H1 (cell line): ENCODE measurements at regions not wholly inside any gene's neighbourhood (a gene's known extent, or its start where the extent isn't known, plus 50 kb on each side); places are given as distances from the start of the nearest gene placed in this dataset.

ENCODE experiments used
- CHD1 ChIP-seq: IDR thresholded peaks from 2 replicates; pipeline ENCODE4 v1.6.1; 2012; ENCODE audit warnings: low read depth, low read length, improper control_type of control experiment
- CHD7 ChIP-seq: fragments of 300-600 bp; sonication (generic); IDR thresholded peaks from 2 replicates; pipeline ENCODE4 v1.7.1; 2012; ENCODE audit warnings: low read length, moderate library complexity, mild to moderate bottlenecking, inconsistent platforms; ENCODE audit not compliant: insufficient replicate concordance
- GABPA ChIP-seq: IDR thresholded peaks from 2 replicates; pipeline ENCODE4 v1.6.1; 2011; ENCODE audit warnings: mild to moderate bottlenecking, low read length, moderate library complexity, borderline replicate concordance; ENCODE audit not compliant: insufficient read depth
- GTF2F1 ChIP-seq: IDR thresholded peaks from 2 replicates; pipeline ENCODE4 v1.6.1; 2012; ENCODE audit warnings: low read depth, low read length, improper control_type of control experiment, borderline replicate concordance
- JUND ChIP-seq: IDR thresholded peaks from 2 replicates; pipeline ENCODE4 v1.6.1; 2011; ENCODE audit warnings: mild to moderate bottlenecking, improper control_type of control experiment, low read length
- MAX ChIP-seq: IDR thresholded peaks from 2 replicates; pipeline ENCODE4 v1.6.1; 2012; ENCODE audit warnings: inconsistent platforms
- POLR2A ChIP-seq, 2 experiments: IDR thresholded peaks; 1 replicate in 1 of 2; 2 replicates in 1 of 2; pipeline ENCODE4 v1.6.1; 2011; ENCODE audit warnings: low read depth in 2 of 2, low read length in 2 of 2, mild to moderate bottlenecking in 2 of 2; ENCODE audit errors: control extremely low read depth in 1 of 2
- POU5F1 ChIP-seq: IDR thresholded peaks from 2 replicates; pipeline ENCODE4 v1.6.1; 2011; ENCODE audit warnings: low read depth, mild to moderate bottlenecking, low read length, moderate library complexity
- RAD21 ChIP-seq, 2 experiments: IDR thresholded peaks in 1 of 2; conservative IDR thresholded peaks in 1 of 2; 2 replicates each; pipeline ENCODE4 v1.6.1; 2011; ENCODE audit warnings: low read depth in 2 of 2, low read length in 2 of 2, improper control_type of control experiment in 1 of 2, inconsistent platforms in 1 of 2, mild to moderate bottlenecking in 1 of 2, moderate library complexity in 1 of 2
- RXRA ChIP-seq: IDR thresholded peaks from 2 replicates; pipeline ENCODE4 v1.6.1; 2011; ENCODE audit warnings: low read depth, mild to moderate bottlenecking, low read length, moderate library complexity; ENCODE audit not compliant: insufficient read depth
- SUZ12 ChIP-seq: fragments of 200-600 bp; sonication (generic); IDR thresholded peaks from 2 replicates; pipeline ENCODE4 v1.6.1; 2012; ENCODE audit warnings: mild to moderate bottlenecking, inconsistent platforms, low read length, moderate library complexity, mixed read lengths
- TEAD4 ChIP-seq: IDR thresholded peaks from 2 replicates; pipeline ENCODE4 v1.6.1; 2012; ENCODE audit warnings: low read depth, low read length, inconsistent platforms, mixed read lengths
- ZNF274 ChIP-seq: IDR thresholded peaks from 2 replicates; pipeline ENCODE4 v1.7.0; 2012; ENCODE audit warnings: low read length, borderline replicate concordance; ENCODE audit errors: extremely low read depth

GRCh38 chr5:67335426-67335825 lies 138.8 kb upstream of the CD180 start (continued):
- TF ChIP-seq CHD7 (no peak), RXRA (no peak), JUND (no peak), GABPA (no peak), GTF2F1 (no peak), POU5F1 (no peak), TEAD4 (no peak), POLR2A (IDR thresholded peaks at IDR 0.05; ENCODE audit: control extremely low read depth in 1 of 2, low read depth in 2 of 2, low read length in 2 of 2) (no peak), ZNF274 (no peak), MAX (no peak), SUZ12 (no peak), CHD1 (no peak), RAD21 (IDR thresholded peaks at IDR 0.05 in 1 of 2, conservative IDR thresholded peaks at IDR 0.05 in 1 of 2; ENCODE audit: low read depth in 2 of 2, low read length in 2 of 2) (no peak)
